ENCODE measurements at regions not wholly inside any gene's neighbourhood (a gene's known extent, or its start where the extent isn't known, plus 50 kb on each side); places are given as distances from the start of the nearest gene placed in this dataset.

DNA sequence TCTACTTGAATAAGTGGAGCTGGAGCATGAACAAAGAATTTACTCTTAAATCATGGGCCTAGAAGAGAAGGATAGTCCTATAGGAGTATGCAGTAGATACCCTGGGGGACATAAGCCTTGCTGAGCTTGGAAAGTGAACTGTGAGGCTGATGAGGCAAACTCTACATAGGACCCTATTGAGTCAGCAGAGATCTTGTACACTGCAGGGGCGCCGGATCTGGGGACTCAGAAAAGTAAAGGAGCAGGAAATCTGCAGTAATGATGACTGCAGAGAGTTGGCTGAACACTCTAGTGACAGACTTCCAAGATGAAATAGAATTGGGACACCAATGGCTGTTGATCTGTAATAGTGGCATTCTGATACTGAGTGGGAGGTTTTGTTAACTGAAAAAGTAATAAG lies 543.7 kb downstream of the XIRP2 start:
- DNase-seq (ENCODE audit: extremely low read depth, low read depth) = no peak
- H3K4me3 ChIP-seq (replicated peaks; ENCODE audit: low read depth, low read length) = no peak overlapping the region
- TF ChIP-seq, protein P1, sequence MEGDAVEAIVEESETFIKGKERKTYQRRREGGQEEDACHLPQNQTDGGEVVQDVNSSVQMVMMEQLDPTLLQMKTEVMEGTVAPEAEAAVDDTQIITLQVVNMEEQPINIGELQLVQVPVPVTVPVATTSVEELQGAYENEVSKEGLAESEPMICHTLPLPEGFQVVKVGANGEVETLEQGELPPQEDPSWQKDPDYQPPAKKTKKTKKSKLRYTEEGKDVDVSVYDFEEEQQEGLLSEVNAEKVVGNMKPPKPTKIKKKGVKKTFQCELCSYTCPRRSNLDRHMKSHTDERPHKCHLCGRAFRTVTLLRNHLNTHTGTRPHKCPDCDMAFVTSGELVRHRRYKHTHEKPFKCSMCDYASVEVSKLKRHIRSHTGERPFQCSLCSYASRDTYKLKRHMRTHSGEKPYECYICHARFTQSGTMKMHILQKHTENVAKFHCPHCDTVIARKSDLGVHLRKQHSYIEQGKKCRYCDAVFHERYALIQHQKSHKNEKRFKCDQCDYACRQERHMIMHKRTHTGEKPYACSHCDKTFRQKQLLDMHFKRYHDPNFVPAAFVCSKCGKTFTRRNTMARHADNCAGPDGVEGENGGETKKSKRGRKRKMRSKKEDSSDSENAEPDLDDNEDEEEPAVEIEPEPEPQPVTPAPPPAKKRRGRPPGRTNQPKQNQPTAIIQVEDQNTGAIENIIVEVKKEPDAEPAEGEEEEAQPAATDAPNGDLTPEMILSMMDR (IDR thresholded peaks at IDR 0.05; ENCODE audit: low read depth, low read length, missing control alignments) = no peak

GRCh38 chr2:167430447-167430846 lies 542.2 kb downstream of the XIRP2 start:
- TF ChIP-seq, protein P1 (IDR thresholded peaks at IDR 0.05; ENCODE audit: low read depth, low read length, missing control alignments) = no peak
- H3K4me3 ChIP-seq (replicated peaks; ENCODE audit: low read depth, low read length) = no peak overlapping the region
- no peak for DNase-seq (ENCODE audit: extremely low read depth, low read depth)

DNA sequence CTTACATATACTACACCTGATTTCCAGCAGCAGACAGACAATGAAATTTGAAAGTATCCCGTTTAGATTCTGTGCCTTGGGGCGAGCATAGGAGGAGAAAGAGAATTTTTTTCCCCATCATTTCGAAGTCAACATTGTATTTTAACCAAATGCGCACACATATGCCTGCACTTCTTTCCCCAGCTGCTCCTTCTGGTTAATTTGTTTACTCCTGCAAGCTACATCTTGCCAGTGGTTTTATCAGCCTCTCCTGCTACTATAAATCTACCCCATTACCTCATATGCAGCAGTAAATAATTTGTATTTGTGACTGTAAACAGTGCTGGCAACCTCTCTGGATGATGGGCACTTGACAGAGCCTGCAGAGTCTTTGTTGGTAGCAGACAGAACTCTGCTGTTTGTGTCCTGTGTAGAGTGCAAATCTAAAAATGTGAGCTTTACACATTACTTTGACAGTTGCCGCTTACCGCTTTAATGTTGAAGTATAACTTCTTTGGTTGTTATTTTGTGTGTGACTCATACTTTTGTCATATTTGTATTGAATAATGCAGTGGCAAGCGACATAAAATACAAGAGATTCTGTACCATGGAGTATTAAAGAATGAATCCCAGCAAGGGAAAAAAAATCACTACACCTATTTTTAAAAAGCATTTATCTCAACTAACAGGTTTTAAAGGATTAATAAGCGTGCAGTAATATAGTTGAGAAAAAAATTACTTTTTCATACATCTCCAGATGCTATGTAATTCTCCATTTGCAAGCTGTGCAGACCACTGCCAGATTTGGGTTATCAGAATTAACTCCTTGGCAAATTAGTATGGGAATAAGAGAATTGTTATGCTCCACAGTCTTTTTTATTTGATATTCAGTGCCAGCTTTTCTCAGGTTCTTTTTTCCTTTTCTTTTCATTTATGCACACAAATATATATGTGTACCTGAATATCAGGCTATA lies 536.8 kb downstream of the XIRP2 start:
- TF ChIP-seq, protein P1 (IDR thresholded peaks at IDR 0.05; ENCODE audit: low read depth, low read length, missing control alignments) = no peak
- no peak overlapping the region for H3K4me3 ChIP-seq (replicated peaks; ENCODE audit: low read depth, low read length)
- no peak for DNase-seq (ENCODE audit: extremely low read depth, low read depth)

- no peak overlapping the region for H3K4me3 ChIP-seq (replicated peaks; ENCODE audit: low read depth, low read length)
- DNase-seq (ENCODE audit: extremely low read depth, low read depth) = no peak
- TF ChIP-seq, protein P1 (IDR thresholded peaks at IDR 0.05; ENCODE audit: low read depth, low read length, missing control alignments) = no peak
Observed at GRCh38 chr2:167424221-167424620, 535.9 kb downstream of the XIRP2 start.

DNA sequence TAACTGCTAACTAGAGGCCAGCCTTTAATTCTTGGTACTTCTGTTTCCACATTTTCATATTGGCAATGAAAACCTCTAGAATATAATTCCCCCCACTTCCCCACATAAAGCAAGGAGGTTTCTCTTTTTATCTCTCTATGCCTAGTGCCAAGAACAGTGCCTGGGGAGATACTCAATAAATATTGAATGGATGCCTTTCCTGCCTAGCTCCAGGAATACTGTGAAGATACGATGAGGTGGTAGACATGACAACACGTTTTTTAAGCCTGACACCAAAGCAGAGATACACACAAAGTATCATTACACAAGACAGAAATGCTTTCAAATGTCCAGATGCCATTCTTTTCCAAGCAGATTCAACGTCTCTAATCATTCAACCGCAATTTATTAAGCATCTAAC lies 535.5 kb downstream of the XIRP2 start:
- DNase-seq (ENCODE audit: extremely low read depth, low read depth) = no peak
- no peak overlapping the region for H3K4me3 ChIP-seq (replicated peaks; ENCODE audit: low read depth, low read length)
- TF ChIP-seq, protein P1 (IDR thresholded peaks at IDR 0.05; ENCODE audit: low read depth, low read length, missing control alignments) = no peak

DNA sequence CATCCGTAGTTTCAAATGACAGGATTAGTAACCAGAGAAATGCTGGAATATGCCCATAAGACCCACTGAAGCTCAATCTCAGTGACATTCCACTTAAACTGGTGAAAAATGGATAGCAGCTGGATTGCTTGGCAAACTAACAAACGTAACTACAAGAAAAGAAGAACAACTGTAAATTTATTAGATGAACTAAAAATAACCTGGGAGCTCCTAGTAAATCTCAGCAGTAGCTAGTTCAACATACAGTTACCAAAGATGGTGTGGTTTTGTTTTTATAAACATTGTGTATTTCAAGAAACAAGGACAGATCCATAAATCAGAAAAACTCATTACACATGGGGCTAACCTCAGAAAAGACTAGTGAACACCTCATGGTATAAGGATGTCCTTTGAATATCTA lies 531.9 kb downstream of the XIRP2 start:
- H3K4me3 ChIP-seq (replicated peaks; ENCODE audit: low read depth, low read length) = no peak overlapping the region
- TF ChIP-seq, protein P1 (IDR thresholded peaks at IDR 0.05; ENCODE audit: low read depth, low read length, missing control alignments) = no peak
- DNase-seq (ENCODE audit: extremely low read depth, low read depth) = no peak
